GM13976 (cell line): ENCODE measurements at regions not wholly inside any gene's neighbourhood (a gene's known extent, or its start where the extent isn't known, plus 50 kb on each side); places are given as distances from the start of the nearest gene placed in this dataset.

Source experiments
- DNase-seq: peaks from one replicate; pipeline ENCODE4 v3.0.0; 2012; ENCODE audit warnings: low spot score
- CTCF ChIP-seq: IDR thresholded peaks from 2 replicates; pipeline ENCODE4 v1.5.1; 2012; ENCODE audit warnings: borderline replicate concordance, mild to moderate bottlenecking; ENCODE audit not compliant: insufficient read depth; ENCODE audit errors: extremely low read depth, missing control alignments, control extremely low read depth
- in situ Hi-C: fragments of 300-500 bp; cut with MboI; formaldehyde crosslinking; loops from one replicate; pipeline ENCODE4 v1.12.0; 2022; ENCODE audit warnings: low sequenced_read_pairs, mixed read lengths, inconsistent platforms; ENCODE audit not compliant: unreplicated experiment

GRCh38 chr4:27149541-27150212 is 289.0 kb downstream of the STIM2 start:
- no peak for TF ChIP-seq CTCF
- in situ Hi-C loops, result no loop called here
- DNase-seq, result no peak

- in situ Hi-C loops, result no loop called here
- TF ChIP-seq CTCF, result no peak
- DNase-seq, result no peak
Measured at GRCh38 chr4:27152703-27153102, 292.1 kb downstream of the STIM2 start.

GRCh38 chr4:27154706-27155105 is 294.1 kb downstream of the STIM2 start:
- in situ Hi-C loops, result no loop called here
- no peak for TF ChIP-seq CTCF
- no peak for DNase-seq

GRCh38 chr4:27161191-27161590 is 300.6 kb downstream of the STIM2 start:
- in situ Hi-C loops, result no loop called here
- TF ChIP-seq CTCF, result no peak

GRCh38 chr4:27168783-27169182 is 308.1 kb downstream of the STIM2 start:
- TF ChIP-seq CTCF, result no peak
- no peak for DNase-seq
- in situ Hi-C loops, result no loop called here

More at GRCh38 chr4:27161191-27161590, 300.6 kb downstream of the STIM2 start:
- DNase-seq, result no peak

- in situ Hi-C loops, result no loop called here
- DNase-seq, result no peak
- TF ChIP-seq CTCF, result no peak
Measured at GRCh38 chr4:27173280-27173679, 312.6 kb downstream of the STIM2 start.

- in situ Hi-C loops, result no loop called here
- peak; percentile 3 for TF ChIP-seq CTCF
- DNase-seq, result no peak
Measured at GRCh38 chr4:27176400-27176799, 315.8 kb downstream of the STIM2 start.
